GM23338 (cell line): ENCODE measurements at regions not wholly inside any gene's neighbourhood (a gene's known extent, or its start where the extent isn't known, plus 50 kb on each side); places are given as distances from the start of the nearest gene placed in this dataset.

Source experiments
- ATAC-seq: fragments of 200-7000 bp; cut with Tn5 transposase; 3 replicates; pipeline ENCODE4 v1.9.1; 2020
- DNase-seq: peaks from one replicate; pipeline ENCODE4 v3.0.0-alpha.2; 2015; ENCODE audit warnings: low spot score
- H2AFZ ChIP-seq: fragments of 200-600 bp; sonication (generic); 2 replicates; pipeline ENCODE4 v1.8.0; 2016; ENCODE audit warnings: antibody characterized with exemption, mild to moderate bottlenecking, moderate library complexity
- H3F3A ChIP-seq: fragments of 200-600 bp; sonication (generic); replicated peaks from 2 replicates; pipeline ENCODE4 v1.8.0; 2017; ENCODE audit warnings: antibody characterized with exemption, mixed run types, low read depth
- H3K27ac ChIP-seq: fragments of 200-600 bp; sonication (generic); 2 replicates; pipeline ENCODE4 v1.6.1; 2016; ENCODE audit warnings: low read depth
- H3K27me3 ChIP-seq: fragments of 200-600 bp; sonication (generic); 2 replicates; pipeline ENCODE4 v1.8.0; 2016; ENCODE audit warnings: mild to moderate bottlenecking, mixed run types, moderate library complexity; ENCODE audit not compliant: insufficient read depth
- H3K36me3 ChIP-seq: fragments of 200-600 bp; sonication (generic); 2 replicates; pipeline ENCODE4 v1.8.0; 2016; ENCODE audit warnings: mild to moderate bottlenecking; ENCODE audit not compliant: insufficient read depth
- H3K4me1 ChIP-seq: fragments of 200-600 bp; sonication (generic); 2 replicates; pipeline ENCODE4 v1.8.0; 2016; ENCODE audit warnings: mild to moderate bottlenecking, moderate library complexity; ENCODE audit not compliant: insufficient read depth
- H3K4me2 ChIP-seq: fragments of 200-600 bp; sonication (generic); 2 replicates; pipeline ENCODE4 v1.7.1; 2017; ENCODE audit warnings: mixed run types
- H3K4me3 ChIP-seq: fragments of 200-600 bp; sonication (generic); 2 replicates; pipeline ENCODE4 v1.6.1; 2016; ENCODE audit warnings: mixed run types
- H3K79me2 ChIP-seq: fragments of 200-600 bp; sonication (generic); replicated peaks from 2 replicates; pipeline ENCODE4 v1.8.0; 2017; ENCODE audit warnings: mild to moderate bottlenecking; ENCODE audit not compliant: insufficient read depth
- H3K9me2 ChIP-seq: fragments of 200-600 bp; sonication (generic); 2 replicates; pipeline ENCODE4 v1.8.0; 2017; ENCODE audit not compliant: insufficient read depth
- H4K20me1 ChIP-seq: fragments of 200-600 bp; sonication (generic); replicated peaks from 2 replicates; pipeline ENCODE4 v1.8.0; 2017; ENCODE audit warnings: mild to moderate bottlenecking; ENCODE audit not compliant: insufficient read depth
- H3K27ac Mint-ChIP-seq: 2 replicates; pipeline ENCODE4 v1.8.0; 2020; ENCODE audit warnings: inconsistent platforms, mild to moderate bottlenecking, moderate library complexity, mixed read lengths
- H3K27me3 Mint-ChIP-seq: 3 replicates; pipeline ENCODE4 v1.8.0; 2022; ENCODE audit warnings: low read depth, mild to moderate bottlenecking, moderate library complexity, mixed read lengths, inconsistent platforms; ENCODE audit not compliant: insufficient read depth, poor library complexity
- H3K36me3 Mint-ChIP-seq: 3 replicates; pipeline ENCODE4 v1.8.0; 2021; ENCODE audit warnings: low read depth, mild to moderate bottlenecking, inconsistent platforms, moderate library complexity, mixed read lengths
- H3K4me1 Mint-ChIP-seq: 3 replicates; pipeline ENCODE4 v1.8.0; 2020; ENCODE audit warnings: mild to moderate bottlenecking, inconsistent platforms, mixed read lengths
- H3K4me3 Mint-ChIP-seq: 3 replicates; pipeline ENCODE4 v1.8.0; 2021; ENCODE audit warnings: moderate library complexity, mild to moderate bottlenecking, inconsistent platforms, mixed read lengths
- H3K9me3 Mint-ChIP-seq: 3 replicates; pipeline ENCODE4 v1.8.0; 2020; ENCODE audit warnings: moderate library complexity, mild to moderate bottlenecking, inconsistent platforms, mixed read lengths
- CREB1 ChIP-seq: fragments of 250-450 bp; sonication (Bioruptor Pico); IDR thresholded peaks from 2 replicates; pipeline ENCODE4 v1.5.0; 2020; ENCODE audit warnings: low read depth, mild to moderate bottlenecking, moderate library complexity
- EZH2 ChIP-seq: fragments of 200-600 bp; sonication (generic); IDR thresholded peaks from one replicate; pipeline ENCODE4 v1.8.0; 2017; ENCODE audit warnings: antibody characterized with exemption, mild to moderate bottlenecking, low read depth; ENCODE audit not compliant: unreplicated experiment
- EZH2phosphoT487 ChIP-seq: fragments of 200-600 bp; sonication (generic); IDR thresholded peaks from one replicate; pipeline ENCODE4 v1.8.1; 2018; ENCODE audit warnings: antibody characterized with exemption; ENCODE audit not compliant: unreplicated experiment
- JUNB ChIP-seq: IDR thresholded peaks from one replicate; pipeline ENCODE4 v1.6.1; 2016; ENCODE audit warnings: antibody characterized with exemption; ENCODE audit not compliant: unreplicated experiment
- NANOG ChIP-seq: IDR thresholded peaks from 2 replicates; pipeline ENCODE4 v1.6.1; 2016; ENCODE audit warnings: antibody characterized with exemption, borderline replicate concordance
- POLR2AphosphoS5 ChIP-seq: IDR thresholded peaks from 2 replicates; pipeline ENCODE4 v1.6.1; 2016; ENCODE audit warnings: antibody characterized with exemption, low read depth
- REST ChIP-seq: IDR thresholded peaks from one replicate; pipeline ENCODE4 v1.6.1; 2018; ENCODE audit warnings: antibody characterized with exemption; ENCODE audit not compliant: unreplicated experiment
- STAT1 ChIP-seq: IDR thresholded peaks from one replicate; pipeline ENCODE4 v1.6.1; 2016; ENCODE audit warnings: antibody characterized with exemption; ENCODE audit not compliant: unreplicated experiment
- ZNF114 ChIP-seq: fragments of 250-450 bp; sonication (Bioruptor Pico); IDR thresholded peaks from 2 replicates; pipeline ENCODE4 v1.5.0; 2020; ENCODE audit warnings: mild to moderate bottlenecking, moderate library complexity
- ZNF331 ChIP-seq: fragments of 250-450 bp; sonication (Bioruptor Pico); IDR thresholded peaks from 2 replicates; pipeline ENCODE4 v1.5.0; 2020; ENCODE audit warnings: low read depth, mild to moderate bottlenecking, moderate library complexity
- ZNF462 ChIP-seq: fragments of 250-450 bp; sonication (Bioruptor Pico); IDR thresholded peaks from 2 replicates; pipeline ENCODE4 v1.5.0; 2020; ENCODE audit warnings: mild to moderate bottlenecking, moderate library complexity
- TF ChIP-seq, protein P1 (sequence below): IDR thresholded peaks from 2 replicates; pipeline ENCODE4 v1.6.1; 2016; ENCODE audit warnings: antibody characterized with exemption
- TF ChIP-seq, protein P2 (sequence below), 2 experiments: fragments of 200-600 bp in 1 of 2; sonication (generic) in 1 of 2; conservative IDR thresholded peaks; 2 replicates each; pipeline versions ENCODE4 v1.5.1 to v1.6.1; 2016 to 2017; ENCODE audit warnings: antibody characterized with exemption in 2 of 2, low read depth in 2 of 2, mild to moderate bottlenecking in 2 of 2, moderate library complexity in 1 of 2

DNA sequence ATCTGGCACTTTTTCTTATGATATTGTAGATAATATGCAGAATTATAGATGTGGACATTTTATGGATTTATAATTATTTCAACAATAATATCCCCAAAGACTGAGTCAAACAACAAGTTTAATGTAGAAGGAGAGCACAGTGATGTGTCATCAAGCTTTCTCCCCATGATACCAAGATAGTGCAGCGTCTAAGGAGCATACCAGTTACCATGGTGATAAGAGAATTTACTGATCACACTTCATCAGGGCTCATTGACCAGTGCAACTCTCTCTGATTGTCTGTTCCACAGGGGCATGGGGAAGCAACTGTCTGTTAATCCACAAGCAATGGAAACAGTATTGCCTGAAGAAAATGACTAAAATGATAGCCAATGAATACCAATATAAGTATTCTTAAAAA lies 209.6 kb upstream of the DPYD start:
- Histone ChIP-seq H3K79me2 (no peaks in the 10 kb centered on the region), H3K4me2 (no peak overlapping the region), H3K4me1 (no peaks in the 10 kb centered on the region), H3K4me3 (no peak overlapping the region), H3K9me2 (0 out of 2 replicates have a peak, but pooled peaks cover 2% of the 10 kb centered on the region), H3K27ac (no peak overlapping the region), H3K36me3 (no peaks in the 10 kb centered on the region), H4K20me1 (no peaks in the 10 kb centered on the region), H2AFZ (no peak overlapping the region), H3F3A (no peaks in the 10 kb centered on the region), H3K27me3 (no peaks in the 10 kb centered on the region)
- no peaks in the 10 kb centered on the region for H3K4me1 Mint-ChIP-seq
- TF ChIP-seq STAT1 (no peak), REST (no peak), JUNB (no peak), ZNF331 (no peak), POLR2AphosphoS5 (no peak), EZH2phosphoT487 (no peak), CREB1 (CRISPR knock-in tag) (no peak), NANOG (no peak), ZNF462 (CRISPR knock-in tag) (no peak), EZH2 (no peak), ZNF114 (CRISPR knock-in tag) (no peak)
- TF ChIP-seq, protein P1, sequence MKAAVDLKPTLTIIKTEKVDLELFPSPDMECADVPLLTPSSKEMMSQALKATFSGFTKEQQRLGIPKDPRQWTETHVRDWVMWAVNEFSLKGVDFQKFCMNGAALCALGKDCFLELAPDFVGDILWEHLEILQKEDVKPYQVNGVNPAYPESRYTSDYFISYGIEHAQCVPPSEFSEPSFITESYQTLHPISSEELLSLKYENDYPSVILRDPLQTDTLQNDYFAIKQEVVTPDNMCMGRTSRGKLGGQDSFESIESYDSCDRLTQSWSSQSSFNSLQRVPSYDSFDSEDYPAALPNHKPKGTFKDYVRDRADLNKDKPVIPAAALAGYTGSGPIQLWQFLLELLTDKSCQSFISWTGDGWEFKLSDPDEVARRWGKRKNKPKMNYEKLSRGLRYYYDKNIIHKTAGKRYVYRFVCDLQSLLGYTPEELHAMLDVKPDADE: no peak
- TF ChIP-seq, protein P2, sequence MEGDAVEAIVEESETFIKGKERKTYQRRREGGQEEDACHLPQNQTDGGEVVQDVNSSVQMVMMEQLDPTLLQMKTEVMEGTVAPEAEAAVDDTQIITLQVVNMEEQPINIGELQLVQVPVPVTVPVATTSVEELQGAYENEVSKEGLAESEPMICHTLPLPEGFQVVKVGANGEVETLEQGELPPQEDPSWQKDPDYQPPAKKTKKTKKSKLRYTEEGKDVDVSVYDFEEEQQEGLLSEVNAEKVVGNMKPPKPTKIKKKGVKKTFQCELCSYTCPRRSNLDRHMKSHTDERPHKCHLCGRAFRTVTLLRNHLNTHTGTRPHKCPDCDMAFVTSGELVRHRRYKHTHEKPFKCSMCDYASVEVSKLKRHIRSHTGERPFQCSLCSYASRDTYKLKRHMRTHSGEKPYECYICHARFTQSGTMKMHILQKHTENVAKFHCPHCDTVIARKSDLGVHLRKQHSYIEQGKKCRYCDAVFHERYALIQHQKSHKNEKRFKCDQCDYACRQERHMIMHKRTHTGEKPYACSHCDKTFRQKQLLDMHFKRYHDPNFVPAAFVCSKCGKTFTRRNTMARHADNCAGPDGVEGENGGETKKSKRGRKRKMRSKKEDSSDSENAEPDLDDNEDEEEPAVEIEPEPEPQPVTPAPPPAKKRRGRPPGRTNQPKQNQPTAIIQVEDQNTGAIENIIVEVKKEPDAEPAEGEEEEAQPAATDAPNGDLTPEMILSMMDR (conservative IDR thresholded peaks at IDR 0.05; ENCODE audit: low read depth in 2 of 2): no peak
- no peak for DNase-seq
- H3K36me3 Mint-ChIP-seq: no peaks in the 10 kb centered on the region
- no peak for ATAC-seq
- H3K4me3 Mint-ChIP-seq: no peak overlapping the region
- H3K27ac Mint-ChIP-seq: no peak overlapping the region
- no peaks in the 10 kb centered on the region for H3K9me3 Mint-ChIP-seq
- no peaks in the 10 kb centered on the region for H3K27me3 Mint-ChIP-seq
